Hematopoietic multipotent progenitor cell treated with erythropoietin and hydrocortisone succinate and interleukin-3 and kit ligand, for 17 days (in vitro differentiated cells): ENCODE measurements at regions not wholly inside any gene's neighbourhood (a gene's known extent, or its start where the extent isn't known, plus 50 kb on each side); places are given as distances from the start of the nearest gene placed in this dataset.
"Not testable (repeated sequence)": the region's sequence is repeated elsewhere in the genome, so short reads cannot be mapped to it uniquely, and the experiment has no call there.

Source experiments
- DNase-seq: peaks from one replicate; pipeline ENCODE4 v3.0.0-alpha.2; 2015; ENCODE audit warnings: low spot score

DNA sequence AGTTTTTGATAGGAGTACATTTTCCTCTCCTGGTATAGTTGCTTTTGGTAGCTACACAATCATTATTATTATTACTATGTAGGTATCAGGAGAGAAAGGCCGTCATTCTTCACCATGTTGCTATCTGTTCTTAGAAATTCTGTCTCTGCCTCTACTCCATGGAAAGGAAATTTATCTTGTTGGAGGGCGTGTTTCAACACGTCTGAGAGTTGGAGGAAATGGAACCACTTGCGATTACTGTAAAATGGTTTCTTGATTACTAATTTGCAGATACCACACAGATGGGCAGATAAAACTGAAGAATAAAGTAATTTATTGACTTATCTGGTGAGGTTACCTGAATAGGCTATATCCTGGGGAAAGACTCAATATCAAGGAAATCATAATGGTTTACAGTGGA lies 488.4 kb downstream of the NR2F2 start:
- DNase-seq, result no peak

DNA sequence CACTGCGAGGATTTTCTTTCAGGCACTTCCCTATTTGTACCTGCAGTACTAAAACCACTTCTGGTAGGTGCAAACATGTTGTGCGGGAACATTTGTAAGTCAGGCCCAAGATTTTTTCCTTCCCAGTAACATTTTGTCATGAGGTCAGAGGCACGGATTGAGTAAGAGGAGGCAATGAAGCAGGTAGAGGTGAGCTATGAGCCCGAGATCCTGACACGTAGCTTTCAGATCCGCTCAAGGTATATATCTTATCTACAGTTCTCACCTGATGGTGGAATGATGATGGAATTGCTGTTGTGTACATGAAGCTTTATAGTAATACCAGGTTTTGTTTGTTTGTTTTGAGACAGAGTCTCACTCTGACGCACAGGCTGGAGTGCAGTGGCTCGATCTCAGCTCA lies 497.5 kb downstream of the NR2F2 start:
- no peak for DNase-seq

DNA sequence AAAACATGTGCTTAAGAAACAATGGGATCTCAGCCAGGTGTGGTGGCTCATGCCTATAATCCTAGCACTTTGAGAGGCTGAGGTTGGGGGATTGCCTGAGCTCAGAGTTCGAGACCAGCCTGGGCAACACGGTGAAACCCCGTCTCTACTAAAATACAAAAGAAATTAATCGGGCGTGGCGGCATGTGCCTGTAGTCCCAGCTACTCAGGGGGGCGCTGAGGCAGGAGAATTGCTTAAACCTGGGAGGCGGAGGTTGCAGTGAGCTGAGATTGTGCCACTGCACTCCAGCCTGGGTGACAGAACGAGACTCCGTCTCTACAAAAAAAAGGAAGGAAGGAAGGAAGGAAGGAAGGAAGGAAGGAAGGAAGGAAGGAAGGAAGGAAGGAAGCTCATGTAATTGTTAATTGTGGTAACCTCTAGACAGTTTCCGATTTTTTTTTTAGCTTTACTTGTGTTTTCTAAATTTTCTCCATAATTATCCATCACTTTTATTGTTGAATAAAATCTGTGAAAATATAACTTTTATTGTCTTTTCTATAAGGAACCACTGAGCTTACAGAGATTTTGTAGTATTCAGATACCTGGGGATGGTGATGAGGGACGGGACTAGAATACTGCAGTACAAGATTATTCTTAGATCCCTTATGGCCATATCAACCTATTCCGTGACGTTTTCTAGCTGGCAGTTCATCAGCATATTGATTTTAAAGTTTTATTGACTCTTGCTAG lies 506.9 kb downstream of the NR2F2 start:
- DNase-seq, result no peak

GRCh38 chr15:96838081-96838480 lies 507.6 kb downstream of the NR2F2 start:
- no peak for DNase-seq

DNA sequence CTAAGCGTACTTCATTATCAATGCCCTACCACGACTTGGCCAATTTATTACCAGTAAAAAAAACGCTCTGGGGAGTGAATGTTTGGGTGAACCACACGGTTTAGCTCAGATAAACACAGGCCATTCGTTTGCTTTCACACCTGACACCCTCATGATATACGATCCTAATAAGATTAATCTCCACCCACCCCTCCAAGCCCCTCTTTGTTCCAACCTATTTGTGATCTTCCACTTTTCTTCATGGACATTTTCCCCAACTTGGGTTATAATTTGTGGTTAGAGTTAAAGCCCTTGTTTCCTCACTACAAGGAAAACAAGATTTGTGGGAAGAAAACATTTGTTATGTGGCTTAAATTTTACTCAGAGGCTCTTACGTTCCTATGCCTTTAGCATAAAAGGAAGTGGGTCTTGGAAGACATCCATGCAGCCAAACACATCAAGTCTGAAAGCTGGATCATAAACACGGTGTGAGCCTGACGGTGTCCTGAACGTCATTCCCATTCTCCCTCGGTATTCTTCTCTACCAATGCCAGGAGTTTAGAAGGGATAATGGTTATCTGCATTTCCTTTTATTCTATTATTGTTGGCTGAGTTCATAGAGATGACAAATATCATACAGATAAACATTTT lies 518.9 kb downstream of the NR2F2 start:
- no peak for DNase-seq

DNA sequence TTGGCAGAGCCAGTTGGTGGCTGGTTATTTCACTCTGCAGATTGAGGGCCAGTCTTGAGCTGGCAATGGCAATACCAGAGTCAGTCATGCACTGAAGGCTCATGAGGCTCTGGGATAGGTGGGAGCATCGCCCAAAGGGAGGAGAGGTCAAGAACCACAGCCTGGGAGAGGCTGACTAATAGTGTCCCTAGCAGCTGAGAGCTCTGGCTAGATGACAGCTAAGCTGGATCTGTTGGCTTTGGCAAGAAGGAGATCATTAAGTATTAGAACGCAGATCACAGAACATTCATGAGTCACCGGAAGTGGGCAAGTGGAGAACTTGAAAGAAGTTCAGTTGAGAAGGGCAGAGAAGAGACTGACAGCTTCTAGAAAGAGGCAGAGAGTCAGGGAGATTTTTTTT lies 521.1 kb downstream of the NR2F2 start:
- DNase-seq, result no peak

GRCh38 chr15:96858694-96859093 lies 528.2 kb downstream of the NR2F2 start:
- no peak for DNase-seq

GRCh38 chr15:96860741-96861140 lies 530.2 kb downstream of the NR2F2 start:
- no peak for DNase-seq

GRCh38 chr15:96867992-96868391 lies 537.5 kb downstream of the NR2F2 start:
- DNase-seq, result no peak

DNA sequence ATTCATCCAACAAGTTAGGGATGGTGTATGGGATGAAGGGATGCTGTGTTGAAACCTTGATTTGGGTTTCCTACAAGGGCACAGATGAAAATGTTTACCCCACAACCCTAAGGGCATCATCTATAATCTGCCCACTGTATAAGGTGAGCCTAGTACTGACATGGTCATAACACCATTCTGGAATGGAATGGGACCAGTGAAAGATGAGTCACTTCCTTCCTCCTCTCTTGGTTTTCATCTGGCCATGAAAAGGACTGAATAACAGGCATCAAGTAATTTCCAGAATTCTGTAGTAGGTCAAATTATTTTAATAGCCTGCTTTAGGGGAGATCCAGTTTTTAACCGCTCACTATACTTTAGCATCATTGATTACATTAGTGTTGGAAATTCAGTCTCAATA lies 538.6 kb downstream of the NR2F2 start:
- DNase-seq, result no peak

GRCh38 chr15:96869790-96870189 lies 539.3 kb downstream of the NR2F2 start:
- no peak for DNase-seq

- no peak for DNase-seq
These were observed 540.1 kb downstream of the NR2F2 start for GRCh38 chr15:96870580-96870979.

DNA sequence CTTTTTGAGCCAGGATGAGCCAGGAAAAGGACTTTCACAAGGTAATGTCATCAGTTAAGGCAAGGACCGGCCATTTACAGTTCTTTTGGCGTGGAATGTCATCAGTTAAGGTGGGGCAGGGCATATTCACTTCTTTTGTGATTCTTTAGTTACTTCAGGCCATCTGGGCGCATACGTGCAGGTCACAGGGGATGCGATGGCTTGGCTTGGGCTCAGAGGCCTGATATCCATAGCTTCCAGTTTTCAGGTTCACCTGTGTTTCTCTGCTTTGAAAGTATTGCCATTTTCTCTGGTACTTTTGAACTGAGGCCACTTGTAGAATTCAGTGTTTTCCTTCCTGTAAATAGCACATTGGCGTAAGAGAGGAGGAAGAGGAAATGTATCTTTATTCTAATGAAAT lies 546.9 kb downstream of the NR2F2 start:
- DNase-seq, result not testable (repeated sequence)

DNA sequence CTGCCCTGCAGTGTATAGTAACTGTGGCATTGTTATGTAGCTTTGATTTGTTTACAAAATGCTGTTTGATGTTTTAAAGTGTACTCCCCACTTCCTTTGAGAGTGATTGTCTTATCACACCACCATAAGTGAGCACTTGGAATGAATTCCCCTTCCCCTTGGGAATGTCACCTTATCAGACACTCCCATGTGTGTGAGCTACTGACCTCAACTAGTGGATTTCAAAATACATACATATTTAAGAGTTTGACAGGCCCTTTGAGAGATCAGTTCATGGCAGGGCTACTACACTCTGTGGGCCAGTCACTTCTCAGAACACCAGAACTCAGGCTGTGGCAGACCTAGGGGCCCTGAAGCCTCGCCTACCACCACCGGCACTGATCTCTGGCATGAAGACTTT lies 547.6 kb downstream of the NR2F2 start:
- DNase-seq, result no peak

DNA sequence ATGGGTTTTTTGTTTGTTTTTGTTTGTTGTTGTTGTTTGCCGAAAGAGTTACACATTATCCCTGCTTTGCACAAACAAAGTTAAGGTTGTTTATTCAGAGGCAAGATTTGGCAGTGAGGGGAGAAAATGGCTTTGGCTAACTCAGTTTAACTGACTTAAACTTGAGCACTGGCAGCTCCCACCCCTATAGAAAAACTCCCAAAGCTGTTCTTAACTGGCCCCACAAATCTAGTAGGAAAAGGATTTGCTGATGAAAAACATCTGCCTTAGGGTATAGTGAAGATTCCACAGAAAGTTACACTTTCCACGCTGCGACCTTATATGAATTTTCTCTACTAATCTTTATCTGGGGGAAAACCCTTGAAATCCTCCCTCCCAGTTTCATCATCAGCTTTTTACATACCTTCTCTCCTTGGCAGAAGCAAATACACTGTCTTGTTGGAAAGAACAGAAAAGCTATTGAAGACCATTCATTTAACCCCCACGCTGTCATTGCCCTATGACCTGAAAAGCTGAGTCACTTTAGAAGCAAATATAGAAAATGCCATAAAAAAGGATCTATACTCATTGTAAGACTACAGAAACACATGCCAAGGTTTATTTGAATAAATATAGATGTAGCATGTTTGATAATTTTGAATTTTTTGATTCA lies 551.7 kb downstream of the NR2F2 start:
- no peak for DNase-seq

DNA sequence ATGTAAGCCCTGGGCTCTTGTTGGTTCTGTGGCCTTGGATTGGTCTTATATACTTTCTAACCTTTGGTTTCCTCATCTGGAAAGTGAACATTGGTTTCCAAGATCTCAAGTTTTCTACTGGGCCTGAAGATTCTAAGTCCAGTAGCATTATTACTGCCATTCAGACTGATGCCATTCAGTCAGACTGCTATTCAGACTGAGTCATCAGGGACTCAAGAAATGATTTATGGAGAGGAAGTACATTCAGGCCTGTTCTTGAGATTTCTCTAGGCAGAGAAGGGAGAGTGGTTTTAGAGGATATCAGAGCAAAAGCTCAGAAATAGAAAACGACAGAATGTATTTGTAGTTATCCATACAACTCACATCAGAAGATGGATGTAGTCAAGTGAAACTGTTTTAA lies 557.2 kb downstream of the NR2F2 start:
- DNase-seq, result no peak

- DNase-seq, result no peak
These were observed 558.3 kb downstream of the NR2F2 start for GRCh38 chr15:96888764-96889163.

DNA sequence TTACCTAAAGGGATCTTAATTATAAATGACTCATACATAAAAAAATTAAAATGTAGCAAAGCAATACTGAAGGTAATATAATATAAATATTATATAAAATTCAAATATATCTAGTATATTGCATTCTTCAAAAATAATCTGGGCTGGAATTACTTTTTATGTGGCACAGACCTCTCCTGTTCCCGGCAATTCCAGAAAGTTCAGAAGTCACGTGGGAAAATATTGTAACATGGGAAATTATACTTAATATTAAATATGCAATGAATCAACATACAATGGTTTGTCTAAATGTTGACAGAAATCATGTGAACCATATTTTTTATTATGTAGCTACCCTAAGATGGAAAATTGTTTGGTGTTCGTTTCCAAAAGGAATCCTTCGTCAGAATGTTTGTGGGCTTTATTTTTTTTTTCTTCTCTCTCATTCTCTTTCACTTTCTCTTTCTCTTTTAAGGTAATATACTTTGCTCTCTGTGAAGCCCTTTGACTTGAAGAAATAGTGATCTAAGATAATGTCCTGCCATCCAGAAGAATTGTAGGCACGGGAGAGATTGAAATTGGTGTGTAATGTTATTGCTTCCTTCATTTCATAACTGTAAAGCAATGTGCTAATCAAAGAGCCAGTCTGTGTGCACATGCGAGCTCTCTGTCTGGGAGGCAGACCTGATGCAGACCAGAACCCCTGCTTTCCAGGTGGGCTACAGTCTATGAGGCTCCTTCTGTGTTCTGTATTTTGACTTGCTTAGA lies 559.4 kb downstream of the NR2F2 start:
- DNase-seq, result no peak

DNA sequence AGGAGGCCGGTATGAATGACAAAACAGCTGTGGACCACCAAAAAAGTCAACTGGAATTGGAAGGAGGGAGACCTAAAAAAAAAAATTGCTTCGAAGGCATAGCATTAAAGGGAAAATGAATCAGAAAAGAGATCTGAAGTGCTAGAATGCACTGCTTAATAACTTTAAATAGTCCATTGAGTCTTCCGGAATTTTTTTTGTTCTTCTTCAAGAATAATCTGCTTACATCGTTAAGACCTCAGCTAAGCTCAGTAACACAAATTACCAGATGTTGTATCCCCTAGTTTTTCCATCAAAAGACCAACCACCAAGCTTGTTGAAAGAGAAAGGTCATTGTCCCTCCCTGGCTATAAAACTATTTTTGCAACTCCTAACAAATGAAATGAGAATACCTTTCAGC lies 560.5 kb downstream of the NR2F2 start:
- no peak for DNase-seq

DNA sequence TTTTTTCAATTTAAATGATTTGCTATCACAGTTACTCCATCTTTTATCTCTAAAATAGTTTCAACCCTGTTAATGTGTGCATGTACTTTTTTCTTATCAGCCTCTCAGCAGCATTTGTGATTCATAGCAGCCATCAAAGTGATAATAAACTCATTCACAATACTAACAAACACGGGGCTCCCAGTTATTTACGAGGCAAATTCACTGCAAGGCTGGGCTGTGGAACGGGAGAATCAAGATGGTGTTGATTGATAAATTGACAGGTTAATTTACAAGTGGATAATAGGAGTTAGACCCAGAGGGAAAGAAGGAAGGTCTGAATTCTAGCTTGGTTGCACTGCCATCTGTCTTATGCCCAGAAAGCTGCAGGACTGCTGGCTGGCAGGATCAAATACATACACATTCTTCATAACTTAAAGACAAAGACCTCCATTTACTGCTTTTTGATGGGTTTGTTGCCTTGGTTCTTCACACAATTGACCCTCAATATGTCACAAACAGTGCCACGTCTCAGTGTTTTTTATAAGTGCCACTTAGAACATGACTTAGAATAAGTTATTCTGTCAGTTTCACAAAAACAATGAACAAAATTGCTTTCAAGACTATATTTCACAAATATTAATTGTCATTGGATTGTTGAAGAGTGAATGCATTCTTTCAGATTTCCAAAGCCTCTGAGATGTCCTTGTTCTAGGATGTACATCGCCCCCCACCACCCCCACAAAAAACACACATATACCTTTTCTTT lies 562.8 kb downstream of the NR2F2 start:
- DNase-seq, result no peak

DNA sequence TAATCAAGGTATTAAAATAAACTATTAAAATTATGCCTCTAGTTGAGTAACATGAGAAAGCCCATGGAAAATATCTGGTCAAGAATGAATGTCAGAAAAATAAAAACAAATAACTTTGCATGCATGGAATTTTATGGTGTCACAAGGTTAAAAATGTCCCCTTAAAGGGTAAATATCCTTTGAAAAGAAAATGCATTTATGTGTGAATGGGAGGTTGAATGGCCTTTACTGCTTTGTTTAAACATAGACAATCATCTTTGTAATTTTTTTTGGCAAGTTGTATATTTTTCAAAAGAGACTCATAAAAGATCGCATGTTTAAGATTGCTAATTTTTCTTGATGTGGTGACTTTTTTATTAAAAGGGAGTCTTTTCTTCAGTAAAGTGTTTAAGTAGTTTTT lies 564.2 kb downstream of the NR2F2 start:
- DNase-seq, result no peak

- no peak for DNase-seq
These were observed 566.3 kb downstream of the NR2F2 start for GRCh38 chr15:96896766-96897165.
